ENCODE measurements at regions not wholly inside any gene's neighbourhood (a gene's known extent, or its start where the extent isn't known, plus 50 kb on each side); places are given as distances from the start of the nearest gene placed in this dataset.

- no peak for TF ChIP-seq CTCF (IDR thresholded peaks at IDR 0.05)
- Histone ChIP-seq H3K27ac (no peak overlapping the region), H3K27me3 (no peaks in the 10 kb centered on the region), H3K36me3 (no peaks in the 10 kb centered on the region), H3K4me3 (no peak overlapping the region), H3K4me1 (no peaks in the 10 kb centered on the region), H3K9me3 (peaks cover 0 to 5% of the 10 kb centered on the region in 2 donors)
- no peak for DNase-seq (ENCODE audit: low spot score in 2 of 2)
- intact Hi-C loops (cut with DNase I), result no loop called here
These were observed 71.7 kb upstream of the RUFY1 start for GRCh38 chr5:179478624-179479023.

- no peaks in the 10 kb centered on the region for H3K4me1 ChIP-seq
- H3K27me3 ChIP-seq, result no peaks in the 10 kb centered on the region
- intact Hi-C loops (cut with DNase I), result no loop called here
- H3K36me3 ChIP-seq, result no peaks in the 10 kb centered on the region
- no peak overlapping the region for H3K4me3 ChIP-seq
- DNase-seq (ENCODE audit: low spot score in 2 of 2), result peak in 1 of 2 donors; percentile 21
- TF ChIP-seq CTCF (IDR thresholded peaks at IDR 0.05), result no peak
- no peak overlapping the region for H3K27ac ChIP-seq
- no peaks in the 10 kb centered on the region for H3K9me3 ChIP-seq
These were observed 75.1 kb upstream of the RUFY1 start for GRCh38 chr5:179475208-179475751.

GRCh38 chr5:179472641-179473040 lies 77.7 kb upstream of the RUFY1 start:
- no peaks in the 10 kb centered on the region for H3K9me3 ChIP-seq
- TF ChIP-seq CTCF (IDR thresholded peaks at IDR 0.05), result no peak
- H3K4me1 ChIP-seq, result no peaks in the 10 kb centered on the region
- H3K27ac ChIP-seq, result no peak overlapping the region
- H3K4me3 ChIP-seq, result no peak overlapping the region
- intact Hi-C loops (cut with DNase I), result no loop called here
- DNase-seq (ENCODE audit: low spot score in 2 of 2), result no peak
- no peaks in the 10 kb centered on the region for H3K36me3 ChIP-seq
- no peaks in the 10 kb centered on the region for H3K27me3 ChIP-seq

- H3K9me3 ChIP-seq, result no peaks in the 10 kb centered on the region
- H3K4me3 ChIP-seq, result no peak overlapping the region
- DNase-seq (ENCODE audit: low spot score in 2 of 2), result no peak
- no peaks in the 10 kb centered on the region for H3K27me3 ChIP-seq
- H3K27ac ChIP-seq, result no peak overlapping the region
- no peak for TF ChIP-seq CTCF (IDR thresholded peaks at IDR 0.05)
- intact Hi-C loops (cut with DNase I), result no loop called here
- no peaks in the 10 kb centered on the region for H3K36me3 ChIP-seq
- H3K4me1 ChIP-seq, result no peaks in the 10 kb centered on the region
These were observed 78.2 kb upstream of the RUFY1 start for GRCh38 chr5:179472174-179472573.

- Histone ChIP-seq H3K4me3 (no peak overlapping the region), H3K27ac (no peak overlapping the region), H3K36me3 (no peaks in the 10 kb centered on the region), H3K27me3 (no peaks in the 10 kb centered on the region), H3K9me3 (no peaks in the 10 kb centered on the region), H3K4me1 (no peaks in the 10 kb centered on the region)
- intact Hi-C loops (cut with DNase I), result no loop called here
- no peak for DNase-seq (ENCODE audit: low spot score in 2 of 2)
- TF ChIP-seq CTCF (IDR thresholded peaks at IDR 0.05), result no peak
These were observed 80.2 kb upstream of the RUFY1 start for GRCh38 chr5:179470201-179470600.

GRCh38 chr5:179468696-179469095 lies 81.7 kb upstream of the RUFY1 start:
- no peak for DNase-seq (ENCODE audit: low spot score in 2 of 2)
- Histone ChIP-seq H3K27ac (no peak overlapping the region), H3K27me3 (no peaks in the 10 kb centered on the region), H3K4me1 (no peaks in the 10 kb centered on the region), H3K4me3 (no peak overlapping the region), H3K36me3 (no peaks in the 10 kb centered on the region), H3K9me3 (no peaks in the 10 kb centered on the region)
- no peak for TF ChIP-seq CTCF (IDR thresholded peaks at IDR 0.05)
- intact Hi-C loops (cut with DNase I), result no loop called here
